ENCODE measurements at regions not wholly inside any gene's neighbourhood (a gene's known extent, or its start where the extent isn't known, plus 50 kb on each side); places are given as distances from the start of the nearest gene placed in this dataset.

GRCh38 chr11:81700076-81700475, 1033.6 kb downstream of the FAM181B start:
- TF ChIP-seq CTCF (IDR thresholded peaks at IDR 0.05; ENCODE audit: extremely low read depth in 1 of 2, insufficient read depth in 1 of 2, low read depth in 1 of 2, low read length in 2 of 2): no peak
- no peak for TF ChIP-seq EZH2 (IDR thresholded peaks at IDR 0.05; ENCODE audit: borderline replicate concordance, low read depth, low read length, severe bottlenecking)
- TF ChIP-seq JUN (IDR thresholded peaks at IDR 0.05; ENCODE audit: borderline replicate concordance, insufficient read depth, insufficient read length, low read depth): no peak
- TF ChIP-seq MYC (IDR thresholded peaks at IDR 0.05; ENCODE audit: low read depth, low read length): no peak
